NCI-H2227 (cell line): ENCODE measurements at regions not wholly inside any gene's neighbourhood (a gene's known extent, or its start where the extent isn't known, plus 50 kb on each side); places are given as distances from the start of the nearest gene placed in this dataset.
A peak's percentile ranks its signal among the peaks of the same experiment; 100 is the strongest.

Experiments
- DNase-seq: peaks from one replicate; lab custom pipeline; 2025; ENCODE audit not compliant: unreplicated experiment; lab: John Stamatoyannopoulos, UW

DNA sequence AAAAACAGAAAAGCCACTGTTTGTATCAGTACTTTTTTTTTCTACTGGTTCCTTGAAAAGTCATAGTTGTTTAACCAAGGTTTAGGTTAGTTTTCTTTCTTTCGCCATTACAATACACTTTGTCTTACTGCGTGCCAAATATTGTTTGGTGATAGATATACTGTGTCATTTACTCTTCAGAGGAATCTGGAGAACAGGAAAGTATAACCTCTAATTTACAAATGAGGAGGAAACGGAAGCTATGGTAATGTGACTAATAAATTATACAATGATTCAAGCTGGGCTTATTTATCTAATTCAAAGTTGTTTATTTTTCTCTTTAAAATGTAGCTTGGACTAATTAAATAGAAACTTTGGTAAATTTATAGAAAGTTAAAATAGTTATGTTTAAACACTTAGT lies 96.2 kb upstream of the ROBO2 start:
- no peak for DNase-seq

GRCh38 chr3:76949033-76949432 lies 90.9 kb upstream of the ROBO2 start:
- DNase-seq: no peak

- DNase-seq: no peak
Measured at GRCh38 chr3:76949462-76949861, 90.4 kb upstream of the ROBO2 start.

- DNase-seq: no peak
Measured at GRCh38 chr3:76950590-76950989, 89.3 kb upstream of the ROBO2 start.

- DNase-seq: no peak
Measured at GRCh38 chr3:76954412-76954811, 85.5 kb upstream of the ROBO2 start.

- no peak for DNase-seq
Measured at GRCh38 chr3:76958274-76958673, 81.6 kb upstream of the ROBO2 start.

GRCh38 chr3:76958861-76959260 lies 81.0 kb upstream of the ROBO2 start:
- no peak for DNase-seq

DNA sequence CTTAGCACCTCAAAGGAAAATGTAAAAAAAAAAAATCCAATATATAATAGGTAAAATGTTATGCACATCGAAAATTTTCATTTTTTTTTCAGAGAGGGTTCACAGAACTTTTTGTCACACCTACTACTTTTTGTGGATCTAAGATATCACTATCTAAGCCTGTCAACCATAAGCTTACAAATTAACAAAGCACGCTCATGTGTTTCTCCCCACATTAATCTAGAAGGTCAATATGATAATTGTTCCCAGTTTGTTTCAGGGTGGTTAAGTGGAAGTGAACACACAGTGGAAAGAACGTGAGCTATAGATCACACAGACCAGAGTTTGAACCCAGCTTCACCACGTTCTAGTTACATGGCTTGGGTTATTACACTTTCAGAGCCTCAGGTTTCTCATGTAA lies 78.6 kb upstream of the ROBO2 start:
- DNase-seq: no peak

DNA sequence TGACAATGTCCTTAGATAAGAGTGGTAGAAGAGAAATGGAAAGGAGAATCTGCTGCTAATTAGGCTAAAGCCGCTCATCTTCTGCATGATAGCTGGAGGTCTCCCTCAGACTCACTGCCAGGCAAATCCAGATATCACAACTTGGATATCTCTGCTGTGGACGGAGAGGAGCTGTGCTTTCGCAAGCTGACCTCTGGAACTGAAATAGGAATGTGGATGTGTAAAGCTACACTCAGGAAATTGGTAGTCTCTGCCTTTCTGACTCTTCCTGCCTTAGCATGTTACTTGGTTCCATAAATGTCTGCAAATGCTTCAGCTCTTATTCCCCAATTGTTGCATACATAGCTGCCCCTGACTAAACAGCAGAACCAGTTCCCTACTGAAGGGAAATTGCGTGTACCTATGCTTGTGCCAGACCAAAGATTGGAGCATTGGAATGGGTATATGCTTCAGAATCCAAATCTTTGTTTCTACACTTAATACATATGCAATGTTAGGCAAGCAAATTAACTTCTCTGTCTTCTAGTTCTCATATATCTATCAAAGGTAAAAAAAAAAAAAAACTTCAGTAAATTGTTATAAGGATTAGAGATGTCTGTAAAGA lies 74.7 kb upstream of the ROBO2 start:
- no peak for DNase-seq

DNA sequence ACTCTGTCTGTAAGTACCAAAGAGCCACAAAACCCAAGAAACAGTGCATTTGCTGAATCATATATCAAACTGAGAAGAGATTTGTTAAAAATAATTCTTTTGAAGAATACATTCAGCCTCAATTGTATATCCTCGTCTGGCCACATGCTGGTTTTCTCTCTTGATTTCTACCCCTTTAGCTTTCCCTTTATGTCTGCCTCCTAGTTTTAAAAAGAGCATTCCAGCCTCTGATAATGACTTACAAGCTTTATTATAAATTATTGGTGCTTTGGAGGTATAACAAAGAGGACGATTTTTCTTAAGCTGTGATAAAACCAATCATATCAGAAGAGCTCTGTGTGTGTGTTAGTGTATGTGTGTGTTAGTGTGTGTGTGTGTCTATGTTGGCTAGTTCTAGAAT lies 70.4 kb upstream of the ROBO2 start:
- DNase-seq: no peak

DNA sequence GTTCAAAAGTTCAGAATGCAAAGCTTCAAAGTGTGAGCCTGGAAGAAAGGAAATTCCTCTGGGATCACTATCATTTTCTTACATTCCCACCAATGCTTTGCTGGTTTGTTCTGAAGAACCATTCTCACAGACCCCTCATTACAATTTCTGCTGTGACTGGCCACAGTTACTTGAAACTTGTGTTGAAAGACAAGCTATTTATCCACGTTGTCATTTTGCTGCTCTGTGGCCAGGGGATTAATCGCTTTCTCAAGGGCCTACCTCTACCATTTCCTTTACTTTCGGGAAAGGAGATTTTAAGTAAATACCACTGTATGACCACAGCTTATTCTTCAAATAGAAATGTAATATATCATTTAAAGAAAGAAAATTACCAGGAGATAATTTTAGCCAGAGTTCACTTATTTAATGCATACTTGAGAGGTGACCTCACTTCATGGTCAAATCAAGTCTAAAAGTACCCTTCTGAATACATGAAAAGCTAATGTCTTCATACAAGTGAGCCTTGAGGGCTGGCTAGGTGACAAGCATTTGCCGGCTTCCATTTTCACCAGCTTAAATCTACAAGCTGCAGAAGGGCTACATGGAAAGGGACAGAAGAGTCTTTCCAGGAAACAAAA lies 69.8 kb upstream of the ROBO2 start:
- DNase-seq: peak; percentile 32

- DNase-seq: no peak
Measured at GRCh38 chr3:76972624-76973296, 67.1 kb upstream of the ROBO2 start.

DNA sequence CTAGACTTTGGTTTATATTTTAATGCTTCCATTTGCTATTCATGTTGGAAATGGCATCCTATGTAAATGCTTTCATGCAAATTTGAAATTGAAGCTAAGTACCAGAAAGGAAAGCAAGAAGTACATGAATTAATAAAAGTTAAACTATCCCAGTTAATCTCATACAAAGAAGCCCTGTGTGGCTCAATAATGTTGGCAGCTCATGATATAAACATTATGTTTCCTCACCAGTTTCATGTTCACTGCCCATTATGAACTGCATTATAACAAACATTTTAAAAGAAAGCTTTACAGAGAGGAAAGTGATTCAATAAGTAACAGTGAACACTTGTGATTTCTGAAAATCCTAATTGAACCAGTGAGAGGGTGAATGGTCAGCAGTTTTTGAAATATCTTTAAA lies 62.9 kb upstream of the ROBO2 start:
- DNase-seq: no peak

GRCh38 chr3:76985645-76986044 lies 54.3 kb upstream of the ROBO2 start:
- no peak for DNase-seq

DNA sequence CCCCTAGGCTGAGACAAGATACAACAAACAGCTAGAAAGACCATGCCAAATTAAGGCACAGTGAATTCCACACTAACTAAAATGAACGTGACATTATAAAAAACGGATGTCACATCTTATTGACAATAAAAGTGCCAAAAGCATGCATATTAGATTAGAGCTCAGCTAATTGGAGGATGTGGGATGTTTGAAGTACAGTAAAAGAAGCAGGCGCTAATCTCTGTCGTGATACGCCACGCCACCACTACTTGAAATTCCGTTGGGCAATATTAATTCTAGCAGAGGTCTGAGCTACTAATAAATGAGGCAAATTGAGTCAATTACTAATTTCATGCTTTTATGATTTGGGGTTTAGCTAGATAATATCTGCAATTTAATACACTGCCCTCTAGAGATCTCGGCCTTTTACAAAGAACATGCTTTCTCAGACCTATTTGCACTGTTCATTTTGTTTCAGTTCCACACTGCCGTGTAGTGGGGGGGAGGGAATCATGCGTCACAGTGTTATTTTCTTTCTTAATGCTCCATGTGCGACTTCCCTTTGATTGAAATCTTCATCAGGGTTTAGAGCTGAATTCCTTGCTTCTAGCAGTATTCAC lies 52.9 kb upstream of the ROBO2 start:
- no peak for DNase-seq
